ENCODE measurements at regions not wholly inside any gene's neighbourhood (a gene's known extent, or its start where the extent isn't known, plus 50 kb on each side); places are given as distances from the start of the nearest gene placed in this dataset.

GRCh38 chr11:35050541-35050995, 88.4 kb upstream of the CD44 start:
- Histone ChIP-seq H3K36me3 (no peaks in the 10 kb centered on the region), H3K4me3 (no peak overlapping the region), H3K4me1 (replicated peaks) (no peaks in the 10 kb centered on the region), H3K27me3 (replicated peaks; ENCODE audit: insufficient read depth) (no peaks in the 10 kb centered on the region), H3K9me3 (no peaks in the 10 kb centered on the region), H3K27ac (no peak overlapping the region)
- DNase-seq (ENCODE audit: low spot score): no peak
- WGBS: 61% methylated on average over 6 of the region's 6 CpGs
- intact Hi-C loops (cut with DNase I): no loop called here
- TF ChIP-seq POLR2AphosphoS5 (IDR thresholded peaks at IDR 0.05) (no peak), POLR2A (IDR thresholded peaks at IDR 0.05) (no peak), CTCF (IDR thresholded peaks at IDR 0.05) (no peak)

GRCh38 chr11:35056391-35057093, 82.4 kb upstream of the CD44 start:
- no peaks in the 10 kb centered on the region for H3K36me3 ChIP-seq
- TF ChIP-seq CTCF (IDR thresholded peaks at IDR 0.05) (no peak), POLR2A (IDR thresholded peaks at IDR 0.05) (no peak), POLR2AphosphoS5 (IDR thresholded peaks at IDR 0.05) (no peak)
- H3K4me3 ChIP-seq: no peak overlapping the region
- no peaks in the 10 kb centered on the region for H3K4me1 ChIP-seq (replicated peaks)
- no peaks in the 10 kb centered on the region for H3K27me3 ChIP-seq (replicated peaks; ENCODE audit: insufficient read depth)
- 96% methylated on average over 1 of the region's 1 CpG for WGBS
- DNase-seq (ENCODE audit: low spot score): no peak
- no peak overlapping the region for H3K27ac ChIP-seq
- intact Hi-C loops (cut with DNase I): no loop called here
- no peaks in the 10 kb centered on the region for H3K9me3 ChIP-seq

- DNase-seq (ENCODE audit: low spot score): no peak
- Histone ChIP-seq H3K36me3 (no peaks in the 10 kb centered on the region), H3K27ac (no peak overlapping the region), H3K4me3 (no peak overlapping the region), H3K4me1 (replicated peaks) (peaks cover 5% of the 10 kb centered on the region), H3K9me3 (no peaks in the 10 kb centered on the region), H3K27me3 (replicated peaks; ENCODE audit: insufficient read depth) (no peaks in the 10 kb centered on the region)
- intact Hi-C loops (cut with DNase I): no loop called here
- no peak for TF ChIP-seq POLR2A (IDR thresholded peaks at IDR 0.05)
- TF ChIP-seq POLR2AphosphoS5 (IDR thresholded peaks at IDR 0.05): no peak
- no peak for TF ChIP-seq CTCF (IDR thresholded peaks at IDR 0.05)
- WGBS: 95% methylated on average over 2 of the region's 2 CpGs
These were observed 80.9 kb upstream of the CD44 start for GRCh38 chr11:35057926-35058668.

- no peaks in the 10 kb centered on the region for H3K27me3 ChIP-seq (replicated peaks; ENCODE audit: insufficient read depth)
- intact Hi-C loops (cut with DNase I): no loop called here
- WGBS: 85% methylated on average over 5 of the region's 5 CpGs
- no peaks in the 10 kb centered on the region for H3K9me3 ChIP-seq
- TF ChIP-seq POLR2A (IDR thresholded peaks at IDR 0.05) (no peak), CTCF (IDR thresholded peaks at IDR 0.05) (no peak), POLR2AphosphoS5 (IDR thresholded peaks at IDR 0.05) (no peak)
- no peak overlapping the region for H3K4me3 ChIP-seq
- no peaks in the 10 kb centered on the region for H3K36me3 ChIP-seq
- no peak for DNase-seq (ENCODE audit: low spot score)
- peaks cover 5% of the 10 kb centered on the region for H3K4me1 ChIP-seq (replicated peaks)
- H3K27ac ChIP-seq: no peak overlapping the region
These were observed 80.1 kb upstream of the CD44 start for GRCh38 chr11:35058669-35059434.
